Inflammatory macrophage treated with lipopolysaccharide for 1 hour (primary cell): ENCODE measurements at regions not wholly inside any gene's neighbourhood (a gene's known extent, or its start where the extent isn't known, plus 50 kb on each side); places are given as distances from the start of the nearest gene placed in this dataset.
"Not testable (repeated sequence)": the region's sequence is repeated elsewhere in the genome, so short reads cannot be mapped to it uniquely, and the experiment has no call there.

Experiments
- DNase-seq, 2 donors: peaks; one replicate each; pipeline ENCODE4 v3.0.0-alpha.2; 2020 to 2022

GRCh38 chrX:37904833-37905232, 57.5 kb upstream of the DYNLT3 start:
- DNase-seq = no peak

GRCh38 chrX:37905436-37906147, 58.2 kb upstream of the DYNLT3 start:
- no peak for DNase-seq

- no peak for DNase-seq
These were observed 59.0 kb upstream of the DYNLT3 start for GRCh38 chrX:37906357-37906756.

- DNase-seq = no peak
These were observed 62.8 kb upstream of the DYNLT3 start for GRCh38 chrX:37910186-37910585.

GRCh38 chrX:37912304-37912703, 64.9 kb upstream of the DYNLT3 start:
- no peak for DNase-seq

GRCh38 chrX:37912777-37913176, 65.4 kb upstream of the DYNLT3 start:
- DNase-seq = no peak

GRCh38 chrX:37918168-37918567, 70.8 kb upstream of the DYNLT3 start:
- no peak for DNase-seq

- DNase-seq = no peak
These were observed 71.3 kb upstream of the DYNLT3 start for GRCh38 chrX:37918703-37919102.

GRCh38 chrX:37921758-37922157, 74.4 kb upstream of the DYNLT3 start:
- no peak for DNase-seq

GRCh38 chrX:37922928-37923327, 75.6 kb upstream of the DYNLT3 start:
- DNase-seq = no peak

- DNase-seq = not testable (repeated sequence)
These were observed 78.4 kb upstream of the DYNLT3 start for GRCh38 chrX:37925761-37926160.

- peak; percentile 3 to 34 for DNase-seq
These were observed 79.3 kb upstream of the DYNLT3 start for GRCh38 chrX:37926700-37927099.

GRCh38 chrX:37942170-37942569, 64.2 kb upstream of the SYTL5 start:
- no peak for DNase-seq

- DNase-seq = no peak
These were observed 62.6 kb upstream of the SYTL5 start for GRCh38 chrX:37943554-37944344.

GRCh38 chrX:37946197-37946596, 60.2 kb upstream of the SYTL5 start:
- DNase-seq = no peak

GRCh38 chrX:37955273-37955672, 51.1 kb upstream of the SYTL5 start:
- no peak for DNase-seq

- no peak for DNase-seq
These were observed 50.1 kb upstream of the SYTL5 start for GRCh38 chrX:37956223-37956622.
